GM23338 (cell line): ENCODE measurements at regions not wholly inside any gene's neighbourhood (a gene's known extent, or its start where the extent isn't known, plus 50 kb on each side); places are given as distances from the start of the nearest gene placed in this dataset.

ENCODE experiments used
- ATAC-seq: fragments of 200-7000 bp; cut with Tn5 transposase; 3 replicates; pipeline ENCODE4 v1.9.1; 2020
- DNase-seq: peaks from one replicate; pipeline ENCODE4 v3.0.0-alpha.2; 2015; ENCODE audit warnings: low spot score
- H2AFZ ChIP-seq: fragments of 200-600 bp; sonication (generic); 2 replicates; pipeline ENCODE4 v1.8.0; 2016; ENCODE audit warnings: antibody characterized with exemption, mild to moderate bottlenecking, moderate library complexity
- H3F3A ChIP-seq: fragments of 200-600 bp; sonication (generic); replicated peaks from 2 replicates; pipeline ENCODE4 v1.8.0; 2017; ENCODE audit warnings: antibody characterized with exemption, mixed run types, low read depth
- H3K27ac ChIP-seq: fragments of 200-600 bp; sonication (generic); 2 replicates; pipeline ENCODE4 v1.6.1; 2016; ENCODE audit warnings: low read depth
- H3K27me3 ChIP-seq: fragments of 200-600 bp; sonication (generic); 2 replicates; pipeline ENCODE4 v1.8.0; 2016; ENCODE audit warnings: mild to moderate bottlenecking, mixed run types, moderate library complexity; ENCODE audit not compliant: insufficient read depth
- H3K36me3 ChIP-seq: fragments of 200-600 bp; sonication (generic); 2 replicates; pipeline ENCODE4 v1.8.0; 2016; ENCODE audit warnings: mild to moderate bottlenecking; ENCODE audit not compliant: insufficient read depth
- H3K4me1 ChIP-seq: fragments of 200-600 bp; sonication (generic); 2 replicates; pipeline ENCODE4 v1.8.0; 2016; ENCODE audit warnings: mild to moderate bottlenecking, moderate library complexity; ENCODE audit not compliant: insufficient read depth
- H3K4me2 ChIP-seq: fragments of 200-600 bp; sonication (generic); 2 replicates; pipeline ENCODE4 v1.7.1; 2017; ENCODE audit warnings: mixed run types
- H3K4me3 ChIP-seq: fragments of 200-600 bp; sonication (generic); 2 replicates; pipeline ENCODE4 v1.6.1; 2016; ENCODE audit warnings: mixed run types
- H3K79me2 ChIP-seq: fragments of 200-600 bp; sonication (generic); replicated peaks from 2 replicates; pipeline ENCODE4 v1.8.0; 2017; ENCODE audit warnings: mild to moderate bottlenecking; ENCODE audit not compliant: insufficient read depth
- H3K9me2 ChIP-seq: fragments of 200-600 bp; sonication (generic); 2 replicates; pipeline ENCODE4 v1.8.0; 2017; ENCODE audit not compliant: insufficient read depth
- H4K20me1 ChIP-seq: fragments of 200-600 bp; sonication (generic); replicated peaks from 2 replicates; pipeline ENCODE4 v1.8.0; 2017; ENCODE audit warnings: mild to moderate bottlenecking; ENCODE audit not compliant: insufficient read depth
- H3K27ac Mint-ChIP-seq: 2 replicates; pipeline ENCODE4 v1.8.0; 2020; ENCODE audit warnings: inconsistent platforms, mild to moderate bottlenecking, moderate library complexity, mixed read lengths
- H3K27me3 Mint-ChIP-seq: 3 replicates; pipeline ENCODE4 v1.8.0; 2022; ENCODE audit warnings: low read depth, mild to moderate bottlenecking, moderate library complexity, mixed read lengths, inconsistent platforms; ENCODE audit not compliant: insufficient read depth, poor library complexity
- H3K36me3 Mint-ChIP-seq: 3 replicates; pipeline ENCODE4 v1.8.0; 2021; ENCODE audit warnings: low read depth, mild to moderate bottlenecking, inconsistent platforms, moderate library complexity, mixed read lengths
- H3K4me1 Mint-ChIP-seq: 3 replicates; pipeline ENCODE4 v1.8.0; 2020; ENCODE audit warnings: mild to moderate bottlenecking, inconsistent platforms, mixed read lengths
- H3K4me3 Mint-ChIP-seq: 3 replicates; pipeline ENCODE4 v1.8.0; 2021; ENCODE audit warnings: moderate library complexity, mild to moderate bottlenecking, inconsistent platforms, mixed read lengths
- H3K9me3 Mint-ChIP-seq: 3 replicates; pipeline ENCODE4 v1.8.0; 2020; ENCODE audit warnings: moderate library complexity, mild to moderate bottlenecking, inconsistent platforms, mixed read lengths
- CREB1 ChIP-seq: fragments of 250-450 bp; sonication (Bioruptor Pico); IDR thresholded peaks from 2 replicates; pipeline ENCODE4 v1.5.0; 2020; ENCODE audit warnings: low read depth, mild to moderate bottlenecking, moderate library complexity
- CTCF ChIP-seq, 2 experiments: fragments of 200-600 bp in 1 of 2; sonication (generic) in 1 of 2; conservative IDR thresholded peaks; 2 replicates each; pipeline versions ENCODE4 v1.5.1 to v1.6.1; 2016 to 2017; ENCODE audit warnings: antibody characterized with exemption in 2 of 2, low read depth in 2 of 2, mild to moderate bottlenecking in 2 of 2, moderate library complexity in 1 of 2
- ETS1 ChIP-seq: IDR thresholded peaks from 2 replicates; pipeline ENCODE4 v1.6.1; 2016; ENCODE audit warnings: antibody characterized with exemption
- EZH2 ChIP-seq: fragments of 200-600 bp; sonication (generic); IDR thresholded peaks from one replicate; pipeline ENCODE4 v1.8.0; 2017; ENCODE audit warnings: antibody characterized with exemption, mild to moderate bottlenecking, low read depth; ENCODE audit not compliant: unreplicated experiment
- JUNB ChIP-seq: IDR thresholded peaks from one replicate; pipeline ENCODE4 v1.6.1; 2016; ENCODE audit warnings: antibody characterized with exemption; ENCODE audit not compliant: unreplicated experiment
- NANOG ChIP-seq: IDR thresholded peaks from 2 replicates; pipeline ENCODE4 v1.6.1; 2016; ENCODE audit warnings: antibody characterized with exemption, borderline replicate concordance
- POLR2AphosphoS5 ChIP-seq: IDR thresholded peaks from 2 replicates; pipeline ENCODE4 v1.6.1; 2016; ENCODE audit warnings: antibody characterized with exemption, low read depth
- ZNF114 ChIP-seq: fragments of 250-450 bp; sonication (Bioruptor Pico); IDR thresholded peaks from 2 replicates; pipeline ENCODE4 v1.5.0; 2020; ENCODE audit warnings: mild to moderate bottlenecking, moderate library complexity
- ZNF331 ChIP-seq: fragments of 250-450 bp; sonication (Bioruptor Pico); IDR thresholded peaks from 2 replicates; pipeline ENCODE4 v1.5.0; 2020; ENCODE audit warnings: low read depth, mild to moderate bottlenecking, moderate library complexity

- TF ChIP-seq EZH2 (no peak), CREB1 (CRISPR knock-in tag) (no peak)
These were observed 562.5 kb downstream of the MN1 start (continued) for GRCh38 chr22:27238935-27239510.

GRCh38 chr22:27239520-27239919 lies 562.0 kb downstream of the MN1 start:
- Histone ChIP-seq H3K79me2 (no peaks in the 10 kb centered on the region), H3K27ac (no peak overlapping the region), H3K4me2 (no peak overlapping the region), H3K4me3 (no peak overlapping the region), H3K36me3 (no peaks in the 10 kb centered on the region), H4K20me1 (no peaks in the 10 kb centered on the region), H3F3A (no peaks in the 10 kb centered on the region), H3K27me3 (no peaks in the 10 kb centered on the region), H3K9me2 (no peaks in the 10 kb centered on the region), H3K4me1 (no peaks in the 10 kb centered on the region), H2AFZ (no peak overlapping the region)
- no peak overlapping the region for H3K27ac Mint-ChIP-seq
- no peak overlapping the region for H3K4me3 Mint-ChIP-seq
- peaks cover 5% of the 10 kb centered on the region for H3K27me3 Mint-ChIP-seq
- no peak for ATAC-seq
- H3K9me3 Mint-ChIP-seq = no peaks in the 10 kb centered on the region
- no peaks in the 10 kb centered on the region for H3K36me3 Mint-ChIP-seq
- H3K4me1 Mint-ChIP-seq = peaks cover 6% of the 10 kb centered on the region
- no peak for DNase-seq
- no peak for TF ChIP-seq ZNF114 (CRISPR knock-in tag)
- no peak for TF ChIP-seq ZNF331 (CRISPR knock-in tag)
- no peak for TF ChIP-seq CTCF (conservative IDR thresholded peaks at IDR 0.05; ENCODE audit: low read depth in 2 of 2)

GRCh38 chr22:27240298-27241075 lies 561.1 kb downstream of the MN1 start:
- DNase-seq (no peak), ATAC-seq (no peak)
- H3K27me3 ChIP-seq = no peaks in the 10 kb centered on the region
- no peak overlapping the region for H3K4me3 ChIP-seq
- H3K9me2 ChIP-seq = no peaks in the 10 kb centered on the region
- H3K36me3 ChIP-seq = no peaks in the 10 kb centered on the region
- H3K36me3 Mint-ChIP-seq = no peaks in the 10 kb centered on the region
- TF ChIP-seq NANOG (no peak), CREB1 (CRISPR knock-in tag) (no peak), POLR2AphosphoS5 (no peak), ZNF331 (CRISPR knock-in tag) (no peak), JUNB (no peak), ETS1 (no peak)
- H3K27me3 Mint-ChIP-seq = peaks cover 5% of the 10 kb centered on the region
- no peaks in the 10 kb centered on the region for H4K20me1 ChIP-seq
- peaks cover 6% of the 10 kb centered on the region for H3K4me1 Mint-ChIP-seq
- H3K27ac ChIP-seq = no peak overlapping the region
- no peaks in the 10 kb centered on the region for H3F3A ChIP-seq
- H3K27ac Mint-ChIP-seq = no peak overlapping the region
- no peak overlapping the region for H2AFZ ChIP-seq
- no peaks in the 10 kb centered on the region for H3K79me2 ChIP-seq
- H3K4me3 Mint-ChIP-seq = no peak overlapping the region
- H3K4me1 ChIP-seq = no peaks in the 10 kb centered on the region
- no peaks in the 10 kb centered on the region for H3K9me3 Mint-ChIP-seq
- H3K4me2 ChIP-seq = no peak overlapping the region
